ENCODE measurements at regions not wholly inside any gene's neighbourhood (a gene's known extent, or its start where the extent isn't known, plus 50 kb on each side); places are given as distances from the start of the nearest gene placed in this dataset.

GRCh38 chr13:109933476-109933875 lies 147.1 kb upstream of the IRS2 start:
- no peak overlapping the region for H3K27ac ChIP-seq
- TF ChIP-seq CTCF (conservative IDR thresholded peaks at IDR 0.05): no peak

- TF ChIP-seq CTCF (conservative IDR thresholded peaks at IDR 0.05): no peak
- H3K27ac ChIP-seq: no peak overlapping the region
These were observed 138.0 kb upstream of the IRS2 start for GRCh38 chr13:109924376-109924775.

GRCh38 chr13:109922518-109922917 lies 136.1 kb upstream of the IRS2 start:
- H3K27ac ChIP-seq: no peak overlapping the region
- TF ChIP-seq CTCF (conservative IDR thresholded peaks at IDR 0.05): no peak

- no peak for TF ChIP-seq CTCF (conservative IDR thresholded peaks at IDR 0.05)
- no peak overlapping the region for H3K27ac ChIP-seq
These were observed 133.5 kb upstream of the IRS2 start for GRCh38 chr13:109919715-109920375.

- no peak overlapping the region for H3K27ac ChIP-seq
- no peak for TF ChIP-seq CTCF (conservative IDR thresholded peaks at IDR 0.05)
These were observed 131.9 kb upstream of the IRS2 start for GRCh38 chr13:109918179-109918711.

- H3K27ac ChIP-seq: no peak overlapping the region
- TF ChIP-seq CTCF (conservative IDR thresholded peaks at IDR 0.05): no peak
These were observed 131.0 kb upstream of the IRS2 start for GRCh38 chr13:109917422-109917821.

- no peak for TF ChIP-seq CTCF (conservative IDR thresholded peaks at IDR 0.05)
- H3K27ac ChIP-seq: no peak overlapping the region
These were observed 127.6 kb upstream of the IRS2 start for GRCh38 chr13:109913936-109914510.

All from VCaP (cell line).